Fibroblast of the aortic adventitia (primary cell): ENCODE measurements at regions not wholly inside any gene's neighbourhood (a gene's known extent, or its start where the extent isn't known, plus 50 kb on each side); places are given as distances from the start of the nearest gene placed in this dataset.

Experiments used
- DNase-seq: peaks from one replicate; pipeline ENCODE4 v3.0.0-alpha.2; 2010; ENCODE audit warnings: low read depth
- H3K4me3 ChIP-seq: 2 replicates; pipeline ENCODE4 v1.5.1; 2011; ENCODE audit warnings: low read depth, mild to moderate bottlenecking, control low read depth, low read length, moderate library complexity
- CTCF ChIP-seq: IDR thresholded peaks from 2 replicates; pipeline ENCODE4 v1.5.1; 2011; ENCODE audit warnings: mild to moderate bottlenecking, low read length, control low read depth, inconsistent platforms; ENCODE audit not compliant: insufficient read depth

- no peak for DNase-seq
- no peak for TF ChIP-seq CTCF
Measured at GRCh38 chr10:78716043-78716660, 352.6 kb upstream of the ZMIZ1 start.

GRCh38 chr10:78717200-78717599 is 351.6 kb upstream of the ZMIZ1 start:
- no peak overlapping the region for H3K4me3 ChIP-seq
- no peak for TF ChIP-seq CTCF
- peak; percentile 75 for DNase-seq

More at GRCh38 chr10:78716043-78716660, 352.6 kb upstream of the ZMIZ1 start:
- H3K4me3 ChIP-seq: no peak overlapping the region

GRCh38 chr10:78718032-78718572 is 350.7 kb upstream of the ZMIZ1 start:
- DNase-seq: no peak
- H3K4me3 ChIP-seq: no peak overlapping the region
- no peak for TF ChIP-seq CTCF

- no peak for TF ChIP-seq CTCF
- no peak for DNase-seq
- H3K4me3 ChIP-seq: no peak overlapping the region
Measured at GRCh38 chr10:78719276-78719675, 349.5 kb upstream of the ZMIZ1 start.

GRCh38 chr10:78720091-78720490 is 348.7 kb upstream of the ZMIZ1 start:
- TF ChIP-seq CTCF: no peak
- no peak for DNase-seq
- H3K4me3 ChIP-seq: no peak overlapping the region

GRCh38 chr10:78721231-78721630 is 347.5 kb upstream of the ZMIZ1 start:
- TF ChIP-seq CTCF: no peak
- no peak for DNase-seq
- no peak overlapping the region for H3K4me3 ChIP-seq

- no peak for DNase-seq
- no peak for TF ChIP-seq CTCF
- H3K4me3 ChIP-seq: no peak overlapping the region
Measured at GRCh38 chr10:78724846-78725245, 343.9 kb upstream of the ZMIZ1 start.
